HEK293 (cell line): ENCODE measurements at regions not wholly inside any gene's neighbourhood (a gene's known extent, or its start where the extent isn't known, plus 50 kb on each side); places are given as distances from the start of the nearest gene placed in this dataset.

Experiments
- CTCF ChIA-PET: fragments of 350-600 bp; formaldehyde crosslinking; extraction: SDS; loops from one replicate; lab custom pipeline; 2021; ENCODE audit warnings: antibody characterized with exemption; lab: Yijun Ruan, JAX
- POLR2A ChIA-PET: fragments of 300-600 bp; formaldehyde crosslinking; extraction: SDS; loops from one replicate; lab custom pipeline; 2020; ENCODE audit warnings: antibody characterized with exemption, inconsistent platforms; lab: Yijun Ruan, JAX
- H3K27ac ChIP-seq: fragments of 200-500 bp; sonication (Bioruptor generic); 2 replicates; pipeline ENCODE4 v1.5.1; 2014; ENCODE audit warnings: low read depth, low read length, control low read depth, inconsistent platforms; ENCODE audit errors: extremely low read depth
- H3K36me3 ChIP-seq, 2 experiments: fragments of 200-500 bp in 1 of 2; sonication (Bioruptor generic) in 1 of 2; 1 replicate in 1 of 2; 2 replicates in 1 of 2; pipeline ENCODE4 v1.5.1; 2014 to 2017; ENCODE audit warnings: inconsistent platforms in 2 of 2, low read length in 2 of 2; ENCODE audit not compliant: control insufficient read depth in 2 of 2, insufficient read depth in 1 of 2
- H3K4me1 ChIP-seq: fragments of 200-500 bp; sonication (Bioruptor generic); 2 replicates; pipeline ENCODE4 v1.5.1; 2014; ENCODE audit warnings: mild to moderate bottlenecking, low read length, inconsistent platforms; ENCODE audit not compliant: control insufficient read depth, insufficient read depth
- H3K4me3 ChIP-seq: 2 replicates; pipeline ENCODE4 v1.5.1; 2011; ENCODE audit warnings: low read depth, mild to moderate bottlenecking, control low read depth, low read length, moderate library complexity
- H3K9me3 ChIP-seq: fragments of 200-500 bp; sonication (Bioruptor generic); 2 replicates; pipeline ENCODE4 v1.5.1; 2014; ENCODE audit warnings: low read depth, low read length, inconsistent platforms; ENCODE audit not compliant: control insufficient read depth, insufficient read depth
- BCL11A ChIP-seq: fragments of 450-650 bp; formaldehyde crosslinking; IDR thresholded peaks from 2 replicates; pipeline ENCODE4 v1.5.1; 2016; ENCODE audit warnings: low read depth, missing biosample characterization, missing genetic modification characterization
- GLI2 ChIP-seq: fragments of 450-650 bp; formaldehyde crosslinking; IDR thresholded peaks from 2 replicates; pipeline ENCODE4; 2017; ENCODE audit warnings: missing biosample characterization, missing genetic modification characterization, low read depth, borderline replicate concordance
- KLF17 ChIP-seq: fragments of 450-650 bp; formaldehyde crosslinking; IDR thresholded peaks from 2 replicates; pipeline ENCODE4 v1.5.1; 2016; ENCODE audit warnings: missing biosample characterization, missing genetic modification characterization
- OVOL3 ChIP-seq: fragments of 450-650 bp; formaldehyde crosslinking; IDR thresholded peaks from 2 replicates; pipeline ENCODE4 v1.5.1; 2016; ENCODE audit warnings: missing biosample characterization, missing genetic modification characterization
- SCRT1 ChIP-seq: fragments of 450-650 bp; formaldehyde crosslinking; IDR thresholded peaks from 2 replicates; pipeline ENCODE4 v1.5.1; 2016; ENCODE audit warnings: missing biosample characterization, missing genetic modification characterization, borderline replicate concordance
- SP7 ChIP-seq: fragments of 450-650 bp; formaldehyde crosslinking; IDR thresholded peaks from 2 replicates; pipeline ENCODE4 v1.5.1; 2016; ENCODE audit warnings: missing biosample characterization, missing genetic modification characterization
- ZEB2 ChIP-seq: fragments of 450-650 bp; formaldehyde crosslinking; IDR thresholded peaks from 2 replicates; pipeline ENCODE4 v1.5.1; 2016; ENCODE audit warnings: missing biosample characterization, missing genetic modification characterization
- ZNF221 ChIP-seq: fragments of 450-650 bp; formaldehyde crosslinking; IDR thresholded peaks from 2 replicates; pipeline ENCODE4 v1.5.1; 2017; ENCODE audit warnings: missing biosample characterization, missing genetic modification characterization, borderline replicate concordance
- ZNF274 ChIP-seq, 2 experiments: fragments of 200-500 bp in 1 of 2; fragments of 450-650 bp in 1 of 2; sonication (Bioruptor generic) in 1 of 2; formaldehyde crosslinking in 1 of 2; IDR thresholded peaks; 2 replicates each; pipeline versions ENCODE4 v1.5.1 to v1.6.1; 2014 to 2016; ENCODE audit warnings: borderline replicate concordance in 1 of 2, inconsistent platforms in 1 of 2, low read length in 1 of 2, missing biosample characterization in 1 of 2, missing genetic modification characterization in 1 of 2
- ZNF292 ChIP-seq: fragments of 450-650 bp; formaldehyde crosslinking; IDR thresholded peaks from 2 replicates; pipeline ENCODE4 v1.5.1; 2016; ENCODE audit warnings: low read depth, missing biosample characterization, missing genetic modification characterization, borderline replicate concordance
- ZNF37A ChIP-seq: fragments of 450-650 bp; IDR thresholded peaks from 2 replicates; pipeline ENCODE4 v1.5.1; 2018; ENCODE audit warnings: missing biosample characterization, missing genetic modification characterization
- ZNF510 ChIP-seq: fragments of 450-650 bp; formaldehyde crosslinking; IDR thresholded peaks from 2 replicates; pipeline ENCODE4 v1.5.1; 2018; ENCODE audit warnings: mild to moderate bottlenecking, missing genetic modification characterization, missing biosample characterization; ENCODE audit not compliant: insufficient replicate concordance
- ZNF560 ChIP-seq: fragments of 450-650 bp; formaldehyde crosslinking; IDR thresholded peaks from 2 replicates; pipeline ENCODE4 v1.5.1; 2017; ENCODE audit warnings: missing biosample characterization, missing genetic modification characterization, borderline replicate concordance
- ZNF585B ChIP-seq: fragments of 450-650 bp; formaldehyde crosslinking; IDR thresholded peaks from 2 replicates; pipeline ENCODE4 v1.5.1; 2016; ENCODE audit warnings: missing biosample characterization, missing genetic modification characterization
- ZNF677 ChIP-seq: fragments of 450-650 bp; IDR thresholded peaks from 2 replicates; pipeline ENCODE4 v1.5.0; 2018; ENCODE audit warnings: missing biosample characterization, mild to moderate bottlenecking, missing genetic modification characterization, moderate library complexity
- ZNF785 ChIP-seq: fragments of 450-650 bp; formaldehyde crosslinking; IDR thresholded peaks from 2 replicates; pipeline ENCODE4 v1.5.1; 2016; ENCODE audit warnings: missing biosample characterization, missing genetic modification characterization
- ZNF830 ChIP-seq: fragments of 450-650 bp; IDR thresholded peaks from 2 replicates; pipeline ENCODE4 v1.5.0; 2018; ENCODE audit warnings: missing biosample characterization, missing genetic modification characterization, low read depth, mild to moderate bottlenecking, moderate library complexity
- ZNF843 ChIP-seq: fragments of 450-650 bp; formaldehyde crosslinking; IDR thresholded peaks from 2 replicates; pipeline ENCODE4 v1.5.1; 2016; ENCODE audit warnings: missing biosample characterization, missing genetic modification characterization
- TF ChIP-seq, protein P1 (sequence below): fragments of 450-650 bp; formaldehyde crosslinking; IDR thresholded peaks from 2 replicates; pipeline ENCODE4 v1.5.1; 2017; ENCODE audit warnings: missing biosample characterization, missing genetic modification characterization
- TF ChIP-seq, protein P2 (sequence below): fragments of 450-650 bp; formaldehyde crosslinking; IDR thresholded peaks from 2 replicates; pipeline ENCODE4 v1.5.1; 2016; ENCODE audit warnings: missing biosample characterization, missing genetic modification characterization

DNA sequence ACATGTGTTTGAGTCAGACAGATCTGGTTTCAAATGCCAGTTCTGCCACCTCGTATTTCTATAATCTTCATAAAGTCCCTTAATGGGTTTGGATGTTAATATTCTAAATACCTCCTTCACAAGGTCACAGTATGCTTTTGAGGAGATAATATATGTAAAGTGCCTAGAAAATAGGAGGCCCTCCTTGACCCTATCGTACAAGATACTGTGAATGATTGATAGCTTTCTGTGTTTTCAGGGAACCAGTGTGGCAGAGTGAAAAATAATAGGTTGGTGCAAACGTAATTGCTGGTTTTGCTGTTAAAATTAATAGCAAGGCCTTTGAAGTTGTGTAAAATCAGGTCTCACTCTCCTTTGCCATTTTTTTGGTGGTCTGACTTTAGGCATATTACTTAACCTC, 77.5 kb upstream of the SCEL start:
- no peak for TF ChIP-seq ZNF677
- no peak for TF ChIP-seq KLF17
- no peak for TF ChIP-seq GLI2
- peak; percentile 74 for TF ChIP-seq SP7 (tag by site-specific recombination)
- POLR2A ChIA-PET, result no interaction called here

DNA sequence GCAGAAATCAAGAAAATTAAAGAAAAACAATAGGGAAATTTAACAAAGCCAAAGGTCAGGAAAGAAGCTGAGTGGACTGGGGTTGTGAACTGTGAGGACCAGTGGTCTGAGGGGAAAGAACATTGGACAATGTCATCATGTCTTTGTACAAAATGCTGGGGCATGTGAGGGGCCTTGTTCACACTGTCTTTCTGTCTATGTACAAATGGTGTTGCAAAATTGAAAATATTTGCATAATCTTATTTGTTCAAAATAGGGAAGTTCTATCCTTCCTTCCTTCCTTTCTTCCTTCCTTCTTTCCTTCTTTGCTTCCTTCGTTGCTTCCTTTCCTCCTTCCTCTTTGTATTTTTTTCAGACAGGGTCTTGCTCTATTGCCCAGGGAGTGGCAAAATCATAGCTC, 79.2 kb upstream of the SCEL start:
- TF ChIP-seq ZNF843 (tag by site-specific recombination) (no peak), ZNF585B (tag by site-specific recombination) (no peak)
- ChIA-PET CTCF (interaction anchor here (0.7 kb wide), 1 partner anchor 378 kb away, joined by 3 read pairs; no protein-coding TSS in a partner anchor), POLR2A (no interaction called here)
- Histone ChIP-seq H3K4me1 (no peaks in the 10 kb centered on the region), H3K9me3 (no peaks in the 10 kb centered on the region), H3K36me3 (no peaks in the 10 kb centered on the region), H3K27ac (no peak overlapping the region), H3K4me3 (no peak overlapping the region)

More for the DNA sequence above, 77.5 kb upstream of the SCEL start:
- Histone ChIP-seq H3K9me3 (no peaks in the 10 kb centered on the region), H3K36me3 (no peaks in the 10 kb centered on the region), H3K27ac (no peak overlapping the region), H3K4me3 (no peak overlapping the region), H3K4me1 (no peaks in the 10 kb centered on the region)
- CTCF ChIA-PET, result interaction anchor here (0.6 kb wide), 1 partner anchor 10 kb away, joined by 5 read pairs; no protein-coding TSS in a partner anchor

- TF ChIP-seq ZNF37A (tag by site-specific recombination) (no peak), ZNF830 (0 out of 2 replicates have a peak, but pooled peaks have one; percentile 14)
- no peaks in the 10 kb centered on the region for H3K36me3 ChIP-seq
- ChIA-PET CTCF (interaction anchor here (0.5 kb wide), 1 partner anchor 1057 kb away, joined by 4 read pairs; no protein-coding TSS in a partner anchor), POLR2A (no interaction called here)
- H3K4me3 ChIP-seq, result no peak overlapping the region
- H3K4me1 ChIP-seq, result no peaks in the 10 kb centered on the region
- H3K9me3 ChIP-seq, result no peaks in the 10 kb centered on the region
- H3K27ac ChIP-seq, result no peak overlapping the region
These were observed 86.2 kb upstream of the SCEL start for GRCh38 chr13:77449265-77449664.

GRCh38 chr13:77448689-77449088, 86.8 kb upstream of the SCEL start:
- H3K9me3 ChIP-seq, result no peaks in the 10 kb centered on the region
- H3K4me1 ChIP-seq, result no peaks in the 10 kb centered on the region
- ChIA-PET CTCF (interaction anchor here (0.5 to 1.2 kb wide), 2 partner anchors 12 to 1056 kb away, joined by 4 read pairs; no protein-coding TSS in a partner anchor), POLR2A (no interaction called here)
- H3K4me3 ChIP-seq, result no peak overlapping the region
- H3K27ac ChIP-seq, result no peak overlapping the region
- no peaks in the 10 kb centered on the region for H3K36me3 ChIP-seq
- TF ChIP-seq, protein P1, sequence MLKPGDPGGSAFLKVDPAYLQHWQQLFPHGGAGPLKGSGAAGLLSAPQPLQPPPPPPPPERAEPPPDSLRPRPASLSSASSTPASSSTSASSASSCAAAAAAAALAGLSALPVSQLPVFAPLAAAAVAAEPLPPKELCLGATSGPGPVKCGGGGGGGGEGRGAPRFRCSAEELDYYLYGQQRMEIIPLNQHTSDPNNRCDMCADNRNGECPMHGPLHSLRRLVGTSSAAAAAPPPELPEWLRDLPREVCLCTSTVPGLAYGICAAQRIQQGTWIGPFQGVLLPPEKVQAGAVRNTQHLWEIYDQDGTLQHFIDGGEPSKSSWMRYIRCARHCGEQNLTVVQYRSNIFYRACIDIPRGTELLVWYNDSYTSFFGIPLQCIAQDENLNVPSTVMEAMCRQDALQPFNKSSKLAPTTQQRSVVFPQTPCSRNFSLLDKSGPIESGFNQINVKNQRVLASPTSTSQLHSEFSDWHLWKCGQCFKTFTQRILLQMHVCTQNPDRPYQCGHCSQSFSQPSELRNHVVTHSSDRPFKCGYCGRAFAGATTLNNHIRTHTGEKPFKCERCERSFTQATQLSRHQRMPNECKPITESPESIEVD, result no peak
- TF ChIP-seq SCRT1 (tag by site-specific recombination), result no peak
- TF ChIP-seq, all 188 proteins: peak for 0

DNA sequence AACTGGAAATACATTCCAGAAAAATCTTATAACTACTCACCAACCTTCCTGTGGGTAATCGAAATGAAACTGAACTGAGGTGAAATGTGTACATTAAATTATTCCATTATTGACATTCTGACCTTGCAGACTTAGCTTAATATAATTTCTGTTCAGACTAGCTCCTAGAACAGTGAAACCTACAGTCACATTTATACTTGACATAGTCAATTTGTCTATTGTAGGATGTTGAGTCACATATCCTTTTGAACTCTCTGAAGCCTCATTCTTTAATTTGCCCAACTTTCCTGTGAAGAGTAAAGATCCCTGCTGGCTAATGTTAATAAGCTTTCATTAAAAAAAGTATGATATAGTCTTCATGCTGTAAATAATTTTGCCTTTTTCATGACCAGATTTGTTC, 92.0 kb upstream of the SCEL start:
- POLR2A ChIA-PET, result no interaction called here
- Histone ChIP-seq H3K36me3 (no peaks in the 10 kb centered on the region), H3K4me1 (no peaks in the 10 kb centered on the region), H3K9me3 (no peaks in the 10 kb centered on the region), H3K27ac (no peak overlapping the region), H3K4me3 (no peak overlapping the region)
- TF ChIP-seq OVOL3 (tag by site-specific recombination) (no peak), SP7 (tag by site-specific recombination) (no peak), ZNF510 (tag by site-specific recombination) (no peak), ZNF274 (IDR thresholded peaks at IDR 0.05; ENCODE audit: low read length) (no peak), ZNF274 (tag by site-specific recombination; IDR thresholded peaks at IDR 0.05; ENCODE audit: borderline replicate concordance) (no peak), ZNF37A (tag by site-specific recombination) (no peak), BCL11A (tag by site-specific recombination) (no peak), ZNF292 (no peak), ZNF221 (tag by site-specific recombination) (no peak), ZEB2 (tag by site-specific recombination) (no peak), ZNF560 (tag by site-specific recombination) (no peak), ZNF785 (no peak)
- TF ChIP-seq, protein P2, sequence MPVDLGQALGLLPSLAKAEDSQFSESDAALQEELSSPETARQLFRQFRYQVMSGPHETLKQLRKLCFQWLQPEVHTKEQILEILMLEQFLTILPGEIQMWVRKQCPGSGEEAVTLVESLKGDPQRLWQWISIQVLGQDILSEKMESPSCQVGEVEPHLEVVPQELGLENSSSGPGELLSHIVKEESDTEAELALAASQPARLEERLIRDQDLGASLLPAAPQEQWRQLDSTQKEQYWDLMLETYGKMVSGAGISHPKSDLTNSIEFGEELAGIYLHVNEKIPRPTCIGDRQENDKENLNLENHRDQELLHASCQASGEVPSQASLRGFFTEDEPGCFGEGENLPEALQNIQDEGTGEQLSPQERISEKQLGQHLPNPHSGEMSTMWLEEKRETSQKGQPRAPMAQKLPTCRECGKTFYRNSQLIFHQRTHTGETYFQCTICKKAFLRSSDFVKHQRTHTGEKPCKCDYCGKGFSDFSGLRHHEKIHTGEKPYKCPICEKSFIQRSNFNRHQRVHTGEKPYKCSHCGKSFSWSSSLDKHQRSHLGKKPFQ (tag by site-specific recombination), result no peak
- CTCF ChIA-PET, result no interaction called here
